Esophagus muscularis mucosa (tissue), 4 donors: ENCODE measurements at regions not wholly inside any gene's neighbourhood (a gene's known extent, or its start where the extent isn't known, plus 50 kb on each side); places are given as distances from the start of the nearest gene placed in this dataset.

ENCODE experiments used
- DNase-seq: peaks from one replicate; pipeline ENCODE4 v3.0.0-alpha.2; 2017; ENCODE audit errors: extremely low spot score
- H3K27ac ChIP-seq, 4 donors: fragments of 200-600 bp; sonication (generic); replicated peaks in 1 of 4; 1 replicate in 3 of 4; 2 replicates in 1 of 4; pipeline ENCODE4 v1.5.1; 2016 to 2019; ENCODE audit warnings: mild to moderate bottlenecking in 1 of 4
- H3K27me3 ChIP-seq, 4 donors: fragments of 200-600 bp; sonication (generic); one replicate each; pipeline versions ENCODE4 v1.5.1 to v1.6.0; 2016 to 2019
- H3K36me3 ChIP-seq, 4 donors: fragments of 200-600 bp; sonication (generic); one replicate each; pipeline ENCODE4 v1.5.1; 2016 to 2019
- H3K4me1 ChIP-seq, 4 donors: fragments of 200-600 bp; sonication (generic); one replicate each; pipeline ENCODE4 v1.5.1; 2016 to 2019
- H3K4me3 ChIP-seq, 4 donors: fragments of 200-600 bp; sonication (generic); 1 replicate in 2 of 4; 2 replicates in 2 of 4; pipeline ENCODE4 v1.5.1; 2016 to 2019; ENCODE audit warnings: mild to moderate bottlenecking in 4 of 4, moderate library complexity in 1 of 4
- H3K9me3 ChIP-seq, 4 donors: fragments of 200-600 bp; sonication (generic); 1 replicate in 3 of 4; 2 replicates in 1 of 4; pipeline ENCODE4 v1.5.1; 2016 to 2019
- EP300 ChIP-seq: sonication (generic); formaldehyde crosslinking; IDR thresholded peaks from one replicate; pipeline ENCODE4 v1.6.1; 2017; ENCODE audit warnings: antibody characterized with exemption
- POLR2A ChIP-seq: fragments of 450-650 bp; IDR thresholded peaks from one replicate; pipeline ENCODE4 v1.6.1; 2017; ENCODE audit warnings: antibody characterized with exemption, moderate library complexity, mild to moderate bottlenecking, low read depth
- POLR2AphosphoS5 ChIP-seq, 2 donors: sonication (generic); formaldehyde crosslinking; IDR thresholded peaks; one replicate each; pipeline ENCODE4 v1.6.1; 2017; ENCODE audit warnings: antibody characterized with exemption in 2 of 2
- WGBS: methylation state at CpG from one replicate; pipeline ENCODE4 v1.1.5; 2018; 5-methylcytosine and 5-hydroxymethylcytosine counted together
- intact Hi-C: fragments of 100-400 bp; cut with DNase I; formaldehyde crosslinking; loops from one replicate; pipeline ENCODE4 v1.15.1; 2023
- TF ChIP-seq, protein P1 (sequence below), 3 experiments: fragments of 200-600 bp in 2 of 3; fragments of 450-650 bp in 1 of 3; sonication (generic) in 2 of 3; IDR thresholded peaks; one replicate each; pipeline ENCODE4 v1.5.1; 2017 to 2019; ENCODE audit warnings: antibody characterized with exemption in 3 of 3, mild to moderate bottlenecking in 2 of 3, moderate library complexity in 1 of 3

GRCh38 chr2:145339646-145340045 lies 819.7 kb upstream of the ZEB2 start:
- DNase-seq = no peak
- no peaks in the 10 kb centered on the region for H3K4me1 ChIP-seq
- H3K4me3 ChIP-seq = no peak overlapping the region
- no peak overlapping the region for H3K27ac ChIP-seq
- TF ChIP-seq EP300 (no peak), POLR2AphosphoS5 (IDR thresholded peaks at IDR 0.05) (no peak), POLR2A (no peak)
- TF ChIP-seq, protein P1, sequence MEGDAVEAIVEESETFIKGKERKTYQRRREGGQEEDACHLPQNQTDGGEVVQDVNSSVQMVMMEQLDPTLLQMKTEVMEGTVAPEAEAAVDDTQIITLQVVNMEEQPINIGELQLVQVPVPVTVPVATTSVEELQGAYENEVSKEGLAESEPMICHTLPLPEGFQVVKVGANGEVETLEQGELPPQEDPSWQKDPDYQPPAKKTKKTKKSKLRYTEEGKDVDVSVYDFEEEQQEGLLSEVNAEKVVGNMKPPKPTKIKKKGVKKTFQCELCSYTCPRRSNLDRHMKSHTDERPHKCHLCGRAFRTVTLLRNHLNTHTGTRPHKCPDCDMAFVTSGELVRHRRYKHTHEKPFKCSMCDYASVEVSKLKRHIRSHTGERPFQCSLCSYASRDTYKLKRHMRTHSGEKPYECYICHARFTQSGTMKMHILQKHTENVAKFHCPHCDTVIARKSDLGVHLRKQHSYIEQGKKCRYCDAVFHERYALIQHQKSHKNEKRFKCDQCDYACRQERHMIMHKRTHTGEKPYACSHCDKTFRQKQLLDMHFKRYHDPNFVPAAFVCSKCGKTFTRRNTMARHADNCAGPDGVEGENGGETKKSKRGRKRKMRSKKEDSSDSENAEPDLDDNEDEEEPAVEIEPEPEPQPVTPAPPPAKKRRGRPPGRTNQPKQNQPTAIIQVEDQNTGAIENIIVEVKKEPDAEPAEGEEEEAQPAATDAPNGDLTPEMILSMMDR (IDR thresholded peaks at IDR 0.05) = no peak
- H3K27me3 ChIP-seq = no peaks in the 10 kb centered on the region
- intact Hi-C loops = no loop called here
- no peaks in the 10 kb centered on the region for H3K36me3 ChIP-seq
- no peaks in the 10 kb centered on the region for H3K9me3 ChIP-seq
- WGBS = 49% methylated on average over 3 of the region's 3 CpGs

DNA sequence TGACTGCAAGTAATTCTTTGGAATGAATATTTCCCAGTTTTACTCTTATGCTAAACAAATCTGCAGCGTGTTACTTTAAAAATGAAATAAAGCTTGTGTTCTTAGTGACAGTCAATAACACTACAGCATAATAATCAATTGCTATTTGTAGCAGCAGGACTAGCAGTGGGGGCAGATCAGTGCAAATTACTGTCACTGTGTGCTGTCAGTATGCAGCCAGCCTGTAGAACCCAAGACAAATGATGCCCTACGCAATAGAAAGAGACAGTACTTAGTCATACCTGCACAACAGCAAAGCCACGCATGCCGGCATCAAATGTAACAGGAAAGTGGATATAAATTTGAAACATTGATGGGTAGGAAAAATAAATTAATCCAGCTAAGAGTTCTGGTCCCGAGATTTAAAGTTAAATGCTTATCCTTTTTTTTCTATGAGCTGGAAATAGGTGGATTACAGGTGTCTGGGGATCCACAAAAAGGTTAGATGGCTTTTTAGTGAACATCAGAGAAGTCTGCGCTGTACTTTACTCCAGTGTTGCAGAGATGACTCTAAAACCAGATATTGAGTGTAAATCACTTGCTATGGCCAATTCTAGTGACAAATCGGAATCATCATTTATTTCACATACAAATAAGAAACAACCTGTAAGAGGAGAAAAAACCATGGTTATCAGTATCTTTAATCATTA lies 812.4 kb upstream of the ZEB2 start:
- TF ChIP-seq POLR2A = no peak
- TF ChIP-seq, protein P1 (IDR thresholded peaks at IDR 0.05) = no peak
- no peak for TF ChIP-seq EP300
- no peak for TF ChIP-seq POLR2AphosphoS5 (IDR thresholded peaks at IDR 0.05)
- no peak for DNase-seq
- Histone ChIP-seq H3K4me1 (no peaks in the 10 kb centered on the region), H3K9me3 (no peaks in the 10 kb centered on the region), H3K27ac (no peak overlapping the region), H3K4me3 (no peak overlapping the region), H3K27me3 (no peaks in the 10 kb centered on the region), H3K36me3 (no peaks in the 10 kb centered on the region)
- WGBS = 79% methylated on average over 7 of the region's 7 CpGs
- intact Hi-C loops = no loop called here

DNA sequence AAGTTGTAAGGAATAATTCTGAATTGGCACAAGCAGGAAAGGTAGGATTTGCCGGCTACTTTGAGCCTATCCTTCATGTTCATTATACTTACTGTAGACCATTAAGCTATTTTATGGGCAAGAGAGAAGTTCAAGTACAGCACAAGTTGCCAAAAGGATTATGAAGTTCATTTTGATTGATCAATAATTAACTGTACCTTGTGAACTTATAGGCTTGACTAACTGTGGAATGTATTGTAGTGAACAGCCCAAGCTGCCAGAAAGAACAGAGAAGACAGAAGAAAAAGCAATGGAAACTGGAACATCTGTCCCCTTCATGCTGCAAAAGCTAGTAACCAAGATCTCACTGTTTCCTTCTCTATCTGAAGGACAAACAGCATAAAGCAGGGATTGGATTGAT lies 810.1 kb upstream of the ZEB2 start:
- H3K27ac ChIP-seq = no peak overlapping the region
- no peaks in the 10 kb centered on the region for H3K9me3 ChIP-seq
- WGBS = 74% methylated on average over 1 of the region's 1 CpG
- no peak for TF ChIP-seq EP300
- TF ChIP-seq POLR2A = no peak
- no peak for TF ChIP-seq POLR2AphosphoS5 (IDR thresholded peaks at IDR 0.05)
- TF ChIP-seq, protein P1 (IDR thresholded peaks at IDR 0.05) = no peak
- no peaks in the 10 kb centered on the region for H3K4me1 ChIP-seq
- no peak overlapping the region for H3K4me3 ChIP-seq
- intact Hi-C loops = no loop called here
- no peaks in the 10 kb centered on the region for H3K36me3 ChIP-seq
- no peaks in the 10 kb centered on the region for H3K27me3 ChIP-seq
- DNase-seq = no peak

DNA sequence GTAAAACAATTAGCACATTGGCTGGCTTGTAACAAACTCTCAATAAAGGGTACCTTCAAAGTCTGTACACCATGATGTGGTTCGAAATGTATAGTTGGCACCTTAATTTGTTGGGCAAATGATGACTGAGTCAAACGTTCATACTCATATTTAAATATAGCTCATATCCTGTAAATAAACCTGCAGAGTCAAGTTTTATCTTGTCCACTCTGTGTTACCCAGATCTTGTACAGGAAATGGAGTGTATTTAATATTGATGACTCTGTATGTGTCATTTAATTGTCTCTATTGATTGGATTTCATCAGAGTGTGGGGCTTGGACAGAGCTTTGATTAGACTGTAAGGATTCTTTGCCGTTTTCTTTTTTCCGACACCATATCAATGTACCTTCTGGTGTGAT lies 805.6 kb upstream of the ZEB2 start:
- no peak overlapping the region for H3K27ac ChIP-seq
- no peaks in the 10 kb centered on the region for H3K9me3 ChIP-seq
- no peaks in the 10 kb centered on the region for H3K27me3 ChIP-seq
- no peak for TF ChIP-seq POLR2A
- TF ChIP-seq POLR2AphosphoS5 (IDR thresholded peaks at IDR 0.05) = no peak
- no peak for TF ChIP-seq EP300
- TF ChIP-seq, protein P1 (IDR thresholded peaks at IDR 0.05) = no peak
- H3K36me3 ChIP-seq = no peaks in the 10 kb centered on the region
- no peak overlapping the region for H3K4me3 ChIP-seq
- WGBS = 79% methylated on average over 4 of the region's 4 CpGs
- intact Hi-C loops = no loop called here
- no peaks in the 10 kb centered on the region for H3K4me1 ChIP-seq
- no peak for DNase-seq

- no peak for DNase-seq
- H3K4me1 ChIP-seq = no peaks in the 10 kb centered on the region
- no peaks in the 10 kb centered on the region for H3K9me3 ChIP-seq
- 86% methylated on average over 1 of the region's 1 CpG for WGBS
- intact Hi-C loops = no loop called here
- TF ChIP-seq POLR2A = no peak
- no peak for TF ChIP-seq POLR2AphosphoS5 (IDR thresholded peaks at IDR 0.05)
- no peak for TF ChIP-seq EP300
- TF ChIP-seq, protein P1 (IDR thresholded peaks at IDR 0.05) = no peak
- H3K36me3 ChIP-seq = no peaks in the 10 kb centered on the region
- no peak overlapping the region for H3K4me3 ChIP-seq
- H3K27me3 ChIP-seq = no peaks in the 10 kb centered on the region
- H3K27ac ChIP-seq = no peak overlapping the region
Measured at GRCh38 chr2:145324748-145325147, 804.8 kb upstream of the ZEB2 start.
